Heart left ventricle (tissue), 16 donors: ENCODE measurements at regions not wholly inside any gene's neighbourhood (a gene's known extent, or its start where the extent isn't known, plus 50 kb on each side); places are given as distances from the start of the nearest gene placed in this dataset.
"Not testable (repeated sequence)": the region's sequence is repeated elsewhere in the genome, so short reads cannot be mapped to it uniquely, and the experiment has no call there.

ENCODE experiments used
- ATAC-seq, 4 donors: fragments of 200-7000 bp; cut with Tn5 transposase; one replicate each; pipeline ENCODE4 v1.9.1; 2020 to 2022; ENCODE audit warnings: moderate library complexity in 4 of 4, mild to moderate bottlenecking in 3 of 4, moderate number of reproducible peaks in 1 of 4
- DNase-seq, 5 donors: peaks; one replicate each; pipeline ENCODE4 v3.0.0-alpha.2; 2020
- H3K27ac ChIP-seq, 12 donors: fragments of 200-600 bp; sonication (generic) in 4 of 12; one replicate each; pipeline versions ENCODE4 v1.5.0 to v1.8.0; 2016 to 2022; ENCODE audit warnings: mild to moderate bottlenecking in 2 of 12
- H3K27me3 ChIP-seq, 9 donors: fragments of 200-600 bp; sonication (generic) in 2 of 9; one replicate each; pipeline versions ENCODE4 v1.5.1 to v1.8.0; 2016 to 2022; ENCODE audit warnings: mild to moderate bottlenecking in 3 of 9
- H3K36me3 ChIP-seq, 9 donors: fragments of 200-600 bp; sonication (generic) in 2 of 9; one replicate each; pipeline versions ENCODE4 v1.5.0 to v1.8.0; 2018 to 2022; ENCODE audit warnings: mild to moderate bottlenecking in 2 of 9
- H3K4me1 ChIP-seq, 12 donors: fragments of 200-600 bp; sonication (generic) in 4 of 12; one replicate each; pipeline versions ENCODE4 v1.5.0 to v1.8.0; 2016 to 2022; ENCODE audit warnings: mild to moderate bottlenecking in 3 of 12
- H3K4me3 ChIP-seq, 12 donors: fragments of 200-600 bp; sonication (generic) in 4 of 12; one replicate each; pipeline versions ENCODE4 v1.5.0 to v1.8.0; 2017 to 2022; ENCODE audit warnings: mild to moderate bottlenecking in 9 of 12, moderate library complexity in 4 of 12
- H3K9me3 ChIP-seq, 12 donors: fragments of 200-600 bp; sonication (generic) in 4 of 12; one replicate each; pipeline versions ENCODE4 v1.5.0 to v1.8.0; 2016 to 2022; ENCODE audit warnings: mild to moderate bottlenecking in 1 of 12
- POLR2A ChIP-seq, 2 donors: fragments of 450-650 bp; IDR thresholded peaks; one replicate each; pipeline ENCODE4 v1.6.1; 2017; ENCODE audit warnings: antibody characterized with exemption in 2 of 2, mild to moderate bottlenecking in 2 of 2, moderate library complexity in 2 of 2
- WGBS, 4 donors: extraction: QIAGEN DNeasy Blood & Tissue Kit in 2 of 4; methylation state at CpG; one replicate each; pipeline versions ENCODE4 v1.1.5 to v1.1.7; 2013 to 2018; 5-methylcytosine and 5-hydroxymethylcytosine counted together
- intact Hi-C, 10 donors: fragments of 100-400 bp; cut with DNase I; formaldehyde crosslinking; loops; one replicate each; pipeline versions ENCODE4 v1.11.1 to v1.14.2; 2022
- TF ChIP-seq, protein P1 (sequence below), 12 donors: fragments of 200-600 bp; sonication (generic) in 4 of 12; IDR thresholded peaks; one replicate each; pipeline versions ENCODE4 v1.5.0 to v1.8.0; 2018 to 2022; ENCODE audit warnings: antibody characterized with exemption in 12 of 12, mild to moderate bottlenecking in 5 of 12
- donor health status: ischemic (EF 13 %, LVEDD 7.1; RV severe dilation, severe dysfunction).
- donor health status: healthy with polysubstance abuse.
- donor health status: DM: no; HTN: yes; CAD: no.
- donor health status: DM: no; HTN: no; CAD: no.
- donor health status: ischemic (EF 25% LVEDD 6.9; RV normal size, moderate dysfunction).
- donor health status: ischemic (EF 25% LVEDD 5.7; RV mildly dilated, moderate dysfunction).
- donor health status: healthy.
- donor health status: DM: yes; HTN: yes; CAD: no.
- donor health status: ischemic (EF 35%, LVEDD 5.7; RV mildly dilated, moderate dysfunction).
- donor health status: nonischemic (EF 11% LVEDD 7.7; RV severe dilation, severe dysfunction).
- donor health status: DM: yes; HTN: yes; CAD: no.
- donor health status: PGD.
- donor health status: ischemic (EF 29% LVEDD 5.4; RV normal size, mild dysfunction).
- donor health status: nonischemic (EF 23%, LVEDD 6.1; RV moderate dilation, normal function).

DNA sequence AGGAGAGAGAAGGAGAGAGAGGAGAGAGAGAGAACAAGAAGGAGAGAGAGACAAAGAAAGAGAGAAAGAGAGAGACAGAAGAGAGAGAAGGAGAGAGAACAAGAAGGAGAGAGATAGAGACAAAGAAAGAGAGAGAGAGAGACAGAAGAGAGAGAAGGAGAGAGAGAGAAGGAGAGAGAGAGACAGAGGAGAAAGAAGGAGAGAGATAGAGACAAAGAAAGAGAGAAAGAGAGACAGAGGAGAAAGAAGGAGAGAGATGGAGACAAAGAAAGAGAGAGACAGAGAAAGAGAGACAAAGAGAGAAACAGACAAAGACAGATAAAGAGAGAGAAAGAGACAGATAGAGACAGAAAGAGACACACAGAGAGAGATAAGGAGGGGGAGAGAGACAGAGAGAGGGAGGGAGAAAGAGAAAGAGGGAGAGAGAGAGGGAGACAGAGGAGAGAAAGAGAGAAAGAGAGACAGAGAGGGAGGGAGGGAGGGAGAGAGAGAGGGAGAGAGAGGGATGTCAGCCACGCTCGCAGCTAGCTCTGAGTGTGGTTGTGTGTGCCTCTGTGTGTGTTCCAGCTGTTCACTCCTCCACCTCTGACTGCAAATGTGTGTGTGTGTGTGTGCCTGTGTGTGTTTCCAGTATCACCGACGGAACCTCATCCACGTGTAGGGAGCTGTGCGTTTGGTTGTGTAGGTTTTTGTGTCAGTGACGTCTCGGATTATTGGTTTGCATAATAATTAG, 105.8 kb downstream of the CRLF2 start:
- Histone ChIP-seq H3K4me3 (no peak overlapping the region), H3K9me3 (no peaks in the 10 kb centered on the region), H3K36me3 (no peaks in the 10 kb centered on the region), H3K27ac (no peak overlapping the region), H3K27me3 (peaks cover 0 to 27% (median 7%) of the 10 kb centered on the region in 9 donors), H3K4me1 (no peaks in the 10 kb centered on the region)
- 11 to 27% (median 24%) methylated on average over 8 of the region's 8 CpGs for WGBS, 4 donors
- DNase-seq (no peak), ATAC-seq (no peak)
- TF ChIP-seq, protein P1, sequence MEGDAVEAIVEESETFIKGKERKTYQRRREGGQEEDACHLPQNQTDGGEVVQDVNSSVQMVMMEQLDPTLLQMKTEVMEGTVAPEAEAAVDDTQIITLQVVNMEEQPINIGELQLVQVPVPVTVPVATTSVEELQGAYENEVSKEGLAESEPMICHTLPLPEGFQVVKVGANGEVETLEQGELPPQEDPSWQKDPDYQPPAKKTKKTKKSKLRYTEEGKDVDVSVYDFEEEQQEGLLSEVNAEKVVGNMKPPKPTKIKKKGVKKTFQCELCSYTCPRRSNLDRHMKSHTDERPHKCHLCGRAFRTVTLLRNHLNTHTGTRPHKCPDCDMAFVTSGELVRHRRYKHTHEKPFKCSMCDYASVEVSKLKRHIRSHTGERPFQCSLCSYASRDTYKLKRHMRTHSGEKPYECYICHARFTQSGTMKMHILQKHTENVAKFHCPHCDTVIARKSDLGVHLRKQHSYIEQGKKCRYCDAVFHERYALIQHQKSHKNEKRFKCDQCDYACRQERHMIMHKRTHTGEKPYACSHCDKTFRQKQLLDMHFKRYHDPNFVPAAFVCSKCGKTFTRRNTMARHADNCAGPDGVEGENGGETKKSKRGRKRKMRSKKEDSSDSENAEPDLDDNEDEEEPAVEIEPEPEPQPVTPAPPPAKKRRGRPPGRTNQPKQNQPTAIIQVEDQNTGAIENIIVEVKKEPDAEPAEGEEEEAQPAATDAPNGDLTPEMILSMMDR (IDR thresholded peaks at IDR 0.05), result no peak
- intact Hi-C loops, result no loop called here

DNA sequence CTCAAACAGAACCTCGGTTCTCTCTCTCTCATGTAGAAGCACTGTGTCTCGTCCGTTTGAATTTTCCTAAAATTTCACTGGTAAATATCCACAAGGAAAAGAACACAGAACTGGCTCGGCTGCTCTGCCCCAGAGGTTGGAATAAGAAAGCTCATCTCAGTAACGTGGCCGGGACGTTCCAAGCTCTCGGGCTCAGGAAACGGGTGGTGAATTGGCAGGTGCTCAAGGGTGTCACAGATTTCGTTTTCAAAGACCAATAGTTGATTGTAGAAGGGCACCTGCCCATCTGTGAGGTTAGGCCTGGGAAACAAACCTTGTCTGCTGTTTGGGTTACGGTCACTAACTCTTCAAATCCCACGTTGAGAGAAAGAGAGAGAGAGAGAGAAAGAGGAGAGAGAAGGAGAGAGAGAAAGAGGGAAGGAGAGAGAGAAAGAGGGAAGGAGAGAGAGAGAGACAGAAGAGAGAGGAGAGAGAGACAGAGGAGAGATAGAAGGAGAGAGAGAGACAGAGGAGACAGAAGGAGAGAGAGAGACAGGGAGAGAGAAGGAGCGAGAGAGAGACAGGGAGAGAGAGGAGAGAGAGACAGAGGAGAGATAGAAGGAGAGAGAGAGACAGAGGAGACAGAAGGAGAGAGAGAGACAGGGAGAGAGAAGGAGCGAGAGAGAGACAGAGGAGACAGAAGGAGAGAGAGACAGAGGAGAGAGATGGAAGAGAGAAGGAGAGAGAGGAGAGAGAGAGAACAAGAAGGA, 106.6 kb downstream of the CRLF2 start:
- WGBS, 4 donors, result 39 to 45% (median 42%) methylated on average over 14 of the region's 14 CpGs
- H3K4me3 ChIP-seq, result no peak overlapping the region
- intact Hi-C loops, result no loop called here
- TF ChIP-seq POLR2A (IDR thresholded peaks at IDR 0.05), result no peak
- TF ChIP-seq, protein P1 (IDR thresholded peaks at IDR 0.05), result no peak
- H3K36me3 ChIP-seq, result no peaks in the 10 kb centered on the region
- H3K9me3 ChIP-seq, result no peaks in the 10 kb centered on the region
- H3K4me1 ChIP-seq, result no peaks in the 10 kb centered on the region
- H3K27ac ChIP-seq, result no peak overlapping the region
- DNase-seq (no peak), ATAC-seq (no peak)
- peaks cover 0 to 27% (median 7%) of the 10 kb centered on the region in 9 donors for H3K27me3 ChIP-seq

DNA sequence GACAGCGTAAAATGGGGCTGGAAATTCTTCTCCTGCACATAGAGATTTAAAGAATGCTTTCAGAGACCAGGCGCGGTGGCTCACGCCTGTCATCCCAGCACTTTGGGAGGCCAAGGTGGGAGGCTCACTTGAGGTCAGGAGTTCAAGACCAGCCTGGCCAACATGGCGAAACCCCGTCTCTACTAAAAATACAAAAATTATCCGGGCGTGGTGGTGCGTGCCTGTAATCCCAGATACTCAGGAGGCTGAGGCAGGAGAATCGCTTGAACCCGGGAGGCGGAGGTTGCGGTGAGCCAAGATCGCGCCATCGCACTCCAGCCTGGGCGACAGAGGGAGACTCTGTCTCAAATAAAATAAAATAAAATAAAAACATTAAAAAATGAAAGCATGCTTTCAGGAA, 107.4 kb downstream of the CRLF2 start:
- WGBS, 4 donors, result 92 to 95% (median 94%) methylated on average over 17 of the region's 17 CpGs
- intact Hi-C loops, H3K27ac ChIP-seq, ATAC-seq, H3K36me3 ChIP-seq, H3K9me3 ChIP-seq, DNase-seq, H3K4me1 ChIP-seq, H3K4me3 ChIP-seq: not testable (repeated sequence)
- H3K27me3 ChIP-seq, result peaks cover 0 to 25% (median 7%) of the 10 kb centered on the region in 9 donors

DNA sequence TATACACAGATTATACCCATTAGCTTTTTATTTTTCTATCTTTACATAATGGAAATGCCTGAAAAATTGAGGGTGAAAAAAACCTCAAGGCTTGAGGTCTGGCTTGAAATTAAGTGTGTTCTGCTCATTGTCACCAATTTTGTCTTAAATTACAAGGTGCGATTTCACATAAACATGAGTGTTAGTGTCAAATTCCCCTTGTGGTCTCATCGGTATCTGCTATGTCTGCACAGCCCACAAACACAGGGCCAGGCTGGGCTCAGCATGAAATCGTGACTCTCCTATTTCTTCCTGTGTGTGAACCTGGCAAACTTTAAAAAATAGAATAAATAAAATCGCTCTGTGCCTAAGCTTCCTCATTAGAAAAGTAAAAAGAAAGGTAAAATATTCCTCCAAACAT, 109.1 kb downstream of the CRLF2 start:
- intact Hi-C loops, result no loop called here
- Histone ChIP-seq H3K27me3 (peaks cover 0 to 13% (median 1%) of the 10 kb centered on the region in 9 donors), H3K9me3 (no peaks in the 10 kb centered on the region), H3K4me3 (no peak overlapping the region), H3K27ac (no peak overlapping the region), H3K36me3 (no peaks in the 10 kb centered on the region), H3K4me1 (no peaks in the 10 kb centered on the region)
- ATAC-seq, result no peak
- no peak for DNase-seq
- 68 to 73% (median 69%) methylated on average over 4 of the region's 4 CpGs for WGBS, 4 donors
- TF ChIP-seq, protein P1 (IDR thresholded peaks at IDR 0.05), result no peak
- TF ChIP-seq POLR2A (IDR thresholded peaks at IDR 0.05), result no peak
